ENCODE measurements at regions not wholly inside any gene's neighbourhood (a gene's known extent, or its start where the extent isn't known, plus 50 kb on each side); places are given as distances from the start of the nearest gene placed in this dataset.

- Histone ChIP-seq H3K27ac (peak overlapping the region; percentile 98 to 100 (median 99)), H3K36me3 (replicated peaks in 1 of 2; ENCODE audit: insufficient read depth in 1 of 2, low read depth in 2 of 2) (no peaks in the 10 kb centered on the region), H3K27me3 (no peaks in the 10 kb centered on the region), H3K9me3 (no peaks in the 10 kb centered on the region), H3K4me1 (peaks cover 49% of the 10 kb centered on the region), H3K4me3 (peak overlapping the region; percentile 67 to 81)
- DNase-seq (peak in 3 of 4 donors; percentile 44 to 59 (median 55)), ATAC-seq (no peak)
- intact Hi-C loops (cut with DNase I) = no loop called here
- TF ChIP-seq, protein P1, sequence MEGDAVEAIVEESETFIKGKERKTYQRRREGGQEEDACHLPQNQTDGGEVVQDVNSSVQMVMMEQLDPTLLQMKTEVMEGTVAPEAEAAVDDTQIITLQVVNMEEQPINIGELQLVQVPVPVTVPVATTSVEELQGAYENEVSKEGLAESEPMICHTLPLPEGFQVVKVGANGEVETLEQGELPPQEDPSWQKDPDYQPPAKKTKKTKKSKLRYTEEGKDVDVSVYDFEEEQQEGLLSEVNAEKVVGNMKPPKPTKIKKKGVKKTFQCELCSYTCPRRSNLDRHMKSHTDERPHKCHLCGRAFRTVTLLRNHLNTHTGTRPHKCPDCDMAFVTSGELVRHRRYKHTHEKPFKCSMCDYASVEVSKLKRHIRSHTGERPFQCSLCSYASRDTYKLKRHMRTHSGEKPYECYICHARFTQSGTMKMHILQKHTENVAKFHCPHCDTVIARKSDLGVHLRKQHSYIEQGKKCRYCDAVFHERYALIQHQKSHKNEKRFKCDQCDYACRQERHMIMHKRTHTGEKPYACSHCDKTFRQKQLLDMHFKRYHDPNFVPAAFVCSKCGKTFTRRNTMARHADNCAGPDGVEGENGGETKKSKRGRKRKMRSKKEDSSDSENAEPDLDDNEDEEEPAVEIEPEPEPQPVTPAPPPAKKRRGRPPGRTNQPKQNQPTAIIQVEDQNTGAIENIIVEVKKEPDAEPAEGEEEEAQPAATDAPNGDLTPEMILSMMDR (IDR thresholded peaks at IDR 0.05) = no peak
- peak in 2 of 3 donors; percentile 50 to 52 for TF ChIP-seq POLR2A (IDR thresholded peaks at IDR 0.05)
- 10 to 11% methylated on average over 22 to 28 of the region's 28 CpGs for WGBS, 2 donors
Measured at GRCh38 chr22:46073683-46074504, 76.4 kb upstream of the PPARA start.

- H3K9me3 ChIP-seq = no peaks in the 10 kb centered on the region
- peak overlapping the region; percentile 71 to 100 (median 98) for H3K27ac ChIP-seq
- peak overlapping the region; percentile 67 to 81 for H3K4me3 ChIP-seq
- DNase-seq (peak in 3 of 4 donors; percentile 46 to 59 (median 53)), ATAC-seq (no peak)
- intact Hi-C loops (cut with DNase I) = no loop called here
- peaks cover 56% of the 10 kb centered on the region for H3K4me1 ChIP-seq
- H3K27me3 ChIP-seq = no peaks in the 10 kb centered on the region
- WGBS, 2 donors = 3 to 5% methylated on average over 13 to 19 of the region's 19 CpGs
- no peaks in the 10 kb centered on the region for H3K36me3 ChIP-seq (replicated peaks in 1 of 2; ENCODE audit: insufficient read depth in 1 of 2, low read depth in 2 of 2)
- TF ChIP-seq, protein P1 (IDR thresholded peaks at IDR 0.05) = no peak
- TF ChIP-seq POLR2A (IDR thresholded peaks at IDR 0.05) = peak in 1 of 3 donors; percentile 36
Measured at GRCh38 chr22:46074771-46075551, 75.4 kb upstream of the PPARA start.

- no peaks in the 10 kb centered on the region for H3K36me3 ChIP-seq (replicated peaks in 1 of 2; ENCODE audit: insufficient read depth in 1 of 2, low read depth in 2 of 2)
- no peak overlapping the region for H3K4me3 ChIP-seq
- DNase-seq (peak in 3 of 4 donors; percentile 28 to 42 (median 34)), ATAC-seq (no peak)
- no peaks in the 10 kb centered on the region for H3K27me3 ChIP-seq
- intact Hi-C loops (cut with DNase I) = no loop called here
- H3K9me3 ChIP-seq = no peaks in the 10 kb centered on the region
- TF ChIP-seq, protein P1 (IDR thresholded peaks at IDR 0.05) = no peak
- TF ChIP-seq POLR2A (IDR thresholded peaks at IDR 0.05) = no peak
- peaks cover 63% of the 10 kb centered on the region for H3K4me1 ChIP-seq
- peak overlapping the region; percentile 82 to 100 (median 98) for H3K27ac ChIP-seq
- WGBS, 2 donors = 11 to 22% methylated on average over 14 to 15 of the region's 15 CpGs
Measured at GRCh38 chr22:46075764-46076531, 74.4 kb upstream of the PPARA start.

DNA sequence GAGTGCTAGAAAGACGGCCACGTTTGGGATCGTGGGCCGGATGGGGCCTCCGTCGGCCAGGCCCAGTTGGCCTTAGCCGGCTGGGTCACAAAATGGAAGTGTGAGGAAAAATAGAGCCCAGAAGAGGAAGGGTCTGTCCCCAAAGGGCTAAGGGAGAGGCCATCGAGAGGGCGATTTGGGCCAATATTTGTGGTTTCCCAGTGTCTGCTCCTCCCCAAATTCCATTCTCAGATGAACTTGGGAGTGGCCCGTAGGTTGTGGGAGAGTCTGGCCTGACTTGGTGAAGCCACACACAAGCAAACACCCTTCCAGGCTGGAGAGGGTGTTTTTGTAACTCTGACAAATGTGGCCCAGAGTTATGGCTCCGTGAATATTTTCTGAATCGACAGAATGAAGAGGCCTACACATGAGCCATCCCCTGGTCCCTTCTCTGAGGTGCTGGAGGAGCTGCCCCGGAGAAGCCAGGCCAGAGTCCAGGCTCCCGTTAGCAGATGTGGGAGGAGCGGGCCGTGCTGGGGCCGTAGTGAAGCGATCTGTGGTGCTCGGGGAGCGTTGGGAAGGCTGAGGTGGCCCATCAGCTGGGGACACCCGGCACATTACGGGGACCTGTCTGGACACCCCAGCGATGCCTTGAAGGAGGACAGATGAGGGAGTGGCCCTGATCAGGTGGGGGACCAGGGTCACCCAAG is 73.5 kb upstream of the PPARA start:
- Histone ChIP-seq H3K9me3 (no peaks in the 10 kb centered on the region), H3K36me3 (replicated peaks in 1 of 2; ENCODE audit: insufficient read depth in 1 of 2, low read depth in 2 of 2) (no peaks in the 10 kb centered on the region), H3K27ac (peak overlapping the region; percentile 82 to 100 (median 98)), H3K4me1 (peaks cover 72% of the 10 kb centered on the region), H3K27me3 (no peaks in the 10 kb centered on the region), H3K4me3 (no peak overlapping the region)
- intact Hi-C loops (cut with DNase I) = no loop called here
- TF ChIP-seq, protein P1 (IDR thresholded peaks at IDR 0.05) = no peak
- TF ChIP-seq POLR2A (IDR thresholded peaks at IDR 0.05) = peak in 2 of 3 donors; percentile 26 to 36
- DNase-seq = peak in 3 of 4 donors; percentile 53 to 70 (median 64)
- ATAC-seq = no peak
- 7 to 16% methylated on average over 13 to 23 of the region's 23 CpGs for WGBS, 2 donors
